Effector CD4-positive, alpha-beta T cell (primary cell): ENCODE measurements at regions not wholly inside any gene's neighbourhood (a gene's known extent, or its start where the extent isn't known, plus 50 kb on each side); places are given as distances from the start of the nearest gene placed in this dataset.

Source experiments
- DNase-seq: peaks from one replicate; pipeline ENCODE4 v3.0.0-alpha.2; 2020

- DNase-seq: no peak
These were observed 56.2 kb upstream of the RFC3 start for GRCh38 chr13:33761740-33762139.

- DNase-seq: no peak
These were observed 54.9 kb upstream of the RFC3 start for GRCh38 chr13:33763021-33763420.

GRCh38 chr13:33764716-33765115, 53.2 kb upstream of the RFC3 start:
- no peak for DNase-seq

GRCh38 chr13:33766329-33767123, 51.4 kb upstream of the RFC3 start:
- no peak for DNase-seq

GRCh38 chr13:33767140-33767539, 50.8 kb upstream of the RFC3 start:
- DNase-seq: no peak
